Adrenal gland (tissue), 9 donors: ENCODE measurements at regions not wholly inside any gene's neighbourhood (a gene's known extent, or its start where the extent isn't known, plus 50 kb on each side); places are given as distances from the start of the nearest gene placed in this dataset.

ENCODE experiments used
- DNase-seq, 7 donors: peaks; one replicate each; pipeline ENCODE4 v3.0.0-alpha.2; 2019 to 2020
- H3K27ac ChIP-seq, 5 donors: fragments of 200-600 bp; sonication (generic) in 4 of 5; 1 replicate in 3 of 5; 2 replicates in 2 of 5; pipeline versions ENCODE4 v1.5.1 to v1.8.0; 2016 to 2020; ENCODE audit warnings: mild to moderate bottlenecking in 1 of 5
- H3K27me3 ChIP-seq: fragments of 200-600 bp; 2 replicates; pipeline ENCODE4 v1.8.0; 2021
- H3K36me3 ChIP-seq, 2 donors: fragments of 200-600 bp; replicated peaks in 1 of 2; 1 replicate in 1 of 2; 2 replicates in 1 of 2; pipeline versions ENCODE4 v1.5.1 to v1.8.0; 2018 to 2022
- H3K4me1 ChIP-seq, 2 donors: fragments of 200-600 bp; replicated peaks in 1 of 2; 1 replicate in 1 of 2; 2 replicates in 1 of 2; pipeline versions ENCODE4 v1.5.1 to v1.8.0; 2018 to 2021
- H3K4me3 ChIP-seq, 4 donors: fragments of 200-600 bp; sonication (generic) in 3 of 4; one replicate each; pipeline ENCODE4 v1.5.1; 2016 to 2018
- H3K9me3 ChIP-seq, 3 donors: fragments of 200-600 bp; sonication (generic) in 1 of 3; replicated peaks in 1 of 3; 1 replicate in 2 of 3; 2 replicates in 1 of 3; pipeline versions ENCODE4 v1.5.1 to v1.8.0; 2016 to 2021
- CTCF ChIP-seq, 6 experiments: fragments of 450-650 bp in 4 of 6; fragments of 200-600 bp in 2 of 6; sonication (generic) in 1 of 6; IDR thresholded peaks; 1 replicate in 5 of 6; 2 replicates in 1 of 6; pipeline versions ENCODE4 v1.5.1 to v1.8.0; 2016 to 2021; ENCODE audit warnings: antibody characterized with exemption in 6 of 6, mild to moderate bottlenecking in 2 of 6, moderate library complexity in 1 of 6
- POLR2A ChIP-seq, 2 donors: fragments of 450-650 bp; IDR thresholded peaks; one replicate each; pipeline ENCODE4 v1.6.1; 2017; ENCODE audit warnings: antibody characterized with exemption in 2 of 2, mild to moderate bottlenecking in 2 of 2, moderate library complexity in 1 of 2
- WGBS, 4 donors: extraction: QIAGEN DNeasy Blood & Tissue Kit in 2 of 4; methylation state at CpG; one replicate each; pipeline versions ENCODE4 v1.1.5 to v1.1.7; 2013 to 2017; 5-methylcytosine and 5-hydroxymethylcytosine counted together
- intact Hi-C, 2 donors: fragments of 100-400 bp; cut with DNase I; formaldehyde crosslinking; loops; one replicate each; pipeline versions ENCODE4 v1.14.1 to v1.15.0; 2022 to 2023
- donor health status: healthy with polysubstance abuse.
- donor health status: Bipolar disorder and iron deficiency.
- donor health status: DM: yes; HTN: yes; CAD: no.
- donor health status: DM: no; HTN: no; CAD: no.
- donor health status: DM: no; HTN: no; CAD: no.

GRCh38 chr6:87951751-87952150, 95.9 kb upstream of the SPACA1 start:
- DNase-seq: no peak
- 82 to 93% (median 84%) methylated on average over 2 of the region's 2 CpGs for WGBS, 4 donors
- intact Hi-C loops: no loop called here

GRCh38 chr6:87950614-87951013, 97.0 kb upstream of the SPACA1 start:
- TF ChIP-seq CTCF (IDR thresholded peaks at IDR 0.05) (no peak), POLR2A (IDR thresholded peaks at IDR 0.05) (no peak)
- no peak overlapping the region for H3K27ac ChIP-seq
- H3K4me1 ChIP-seq: no peaks in the 10 kb centered on the region
- no peaks in the 10 kb centered on the region for H3K36me3 ChIP-seq
- intact Hi-C loops: no loop called here
- H3K9me3 ChIP-seq: no peaks in the 10 kb centered on the region
- no peak overlapping the region for H3K4me3 ChIP-seq
- DNase-seq: no peak
- H3K27me3 ChIP-seq: no peaks in the 10 kb centered on the region
- 85 to 91% (median 88%) methylated on average over 4 of the region's 4 CpGs for WGBS, 4 donors

More at GRCh38 chr6:87951751-87952150, 95.9 kb upstream of the SPACA1 start:
- Histone ChIP-seq H3K27ac (no peak overlapping the region), H3K4me1 (no peaks in the 10 kb centered on the region), H3K27me3 (no peaks in the 10 kb centered on the region), H3K36me3 (no peaks in the 10 kb centered on the region), H3K9me3 (no peaks in the 10 kb centered on the region), H3K4me3 (no peak overlapping the region)
- TF ChIP-seq CTCF (IDR thresholded peaks at IDR 0.05) (no peak), POLR2A (IDR thresholded peaks at IDR 0.05) (no peak)

- 85 to 90% (median 87%) methylated on average over 7 of the region's 7 CpGs for WGBS, 4 donors
- no peak for DNase-seq
- no peaks in the 10 kb centered on the region for H3K36me3 ChIP-seq
- H3K9me3 ChIP-seq: no peaks in the 10 kb centered on the region
- no peak overlapping the region for H3K4me3 ChIP-seq
- no peaks in the 10 kb centered on the region for H3K4me1 ChIP-seq
- H3K27ac ChIP-seq: no peak overlapping the region
- intact Hi-C loops: no loop called here
- TF ChIP-seq POLR2A (IDR thresholded peaks at IDR 0.05) (no peak), CTCF (IDR thresholded peaks at IDR 0.05) (no peak)
- H3K27me3 ChIP-seq: no peaks in the 10 kb centered on the region
These were observed 98.4 kb upstream of the SPACA1 start for GRCh38 chr6:87949194-87949593.

DNA sequence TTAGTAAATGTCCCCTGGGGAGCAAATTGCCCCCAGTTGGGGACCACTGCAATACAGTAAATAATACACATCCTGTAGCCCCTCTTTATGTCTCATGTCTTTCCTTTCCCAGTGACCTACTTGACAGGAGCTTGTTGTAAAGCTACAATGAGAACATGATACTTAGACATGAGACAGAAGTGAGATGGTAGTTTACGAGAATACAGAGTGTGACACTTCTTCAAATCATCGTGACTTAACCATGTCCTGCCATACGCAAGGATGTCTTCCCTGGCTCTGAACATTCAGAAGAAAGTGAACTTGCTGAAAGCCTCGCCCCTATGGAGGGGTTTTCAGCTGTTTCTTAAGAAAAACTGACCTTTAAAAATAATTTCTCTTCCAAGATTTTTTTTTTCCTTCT, 101.0 kb upstream of the SPACA1 start:
- no peaks in the 10 kb centered on the region for H3K27me3 ChIP-seq
- H3K4me1 ChIP-seq: peaks cover 0 to 1% of the 10 kb centered on the region in 2 donors
- TF ChIP-seq POLR2A (IDR thresholded peaks at IDR 0.05): no peak
- no peak for TF ChIP-seq CTCF (IDR thresholded peaks at IDR 0.05)
- no peak overlapping the region for H3K27ac ChIP-seq
- no peaks in the 10 kb centered on the region for H3K9me3 ChIP-seq
- H3K36me3 ChIP-seq: no peaks in the 10 kb centered on the region
- H3K4me3 ChIP-seq: no peak overlapping the region
- intact Hi-C loops: no loop called here
- DNase-seq: no peak
- 78 to 91% (median 83%) methylated on average over 4 of the region's 4 CpGs for WGBS, 4 donors
